Brain microvascular endothelial cell (primary cell): ENCODE measurements at regions not wholly inside any gene's neighbourhood (a gene's known extent, or its start where the extent isn't known, plus 50 kb on each side); places are given as distances from the start of the nearest gene placed in this dataset.

Source experiments
- DNase-seq: peaks from one replicate; pipeline ENCODE4 v3.0.0-alpha.2; 2020
- H3K27ac ChIP-seq: fragments of 250-450 bp; sonication (Bioruptor Pico); 2 replicates; pipeline ENCODE4 v1.5.1; 2020; ENCODE audit warnings: mild to moderate bottlenecking, moderate library complexity
- H3K27me3 ChIP-seq: fragments of 250-450 bp; sonication (Bioruptor Pico); replicated peaks from 2 replicates; pipeline ENCODE4 v1.5.1; 2020; ENCODE audit warnings: mild to moderate bottlenecking
- H3K36me3 ChIP-seq: fragments of 250-450 bp; sonication (Bioruptor Pico); replicated peaks from 2 replicates; pipeline ENCODE4 v1.5.1; 2020; ENCODE audit warnings: mild to moderate bottlenecking
- H3K4me3 ChIP-seq: 2 replicates; pipeline ENCODE4 v1.5.1; 2011; ENCODE audit warnings: low read depth, mild to moderate bottlenecking, control low read depth, low read length, moderate library complexity
- CTCF ChIP-seq: IDR thresholded peaks from 2 replicates; pipeline ENCODE4 v1.5.1; 2011; ENCODE audit warnings: low read depth, mild to moderate bottlenecking, moderate library complexity, low read length, control low read depth, inconsistent platforms; ENCODE audit errors: missing control alignments
- in situ Hi-C: cut with HindIII; loops from 2 replicates; pipeline ENCODE4 v1.10.0; 2017; ENCODE audit warnings: low sequenced_read_pairs, low pct_ligation_motif_present

DNA sequence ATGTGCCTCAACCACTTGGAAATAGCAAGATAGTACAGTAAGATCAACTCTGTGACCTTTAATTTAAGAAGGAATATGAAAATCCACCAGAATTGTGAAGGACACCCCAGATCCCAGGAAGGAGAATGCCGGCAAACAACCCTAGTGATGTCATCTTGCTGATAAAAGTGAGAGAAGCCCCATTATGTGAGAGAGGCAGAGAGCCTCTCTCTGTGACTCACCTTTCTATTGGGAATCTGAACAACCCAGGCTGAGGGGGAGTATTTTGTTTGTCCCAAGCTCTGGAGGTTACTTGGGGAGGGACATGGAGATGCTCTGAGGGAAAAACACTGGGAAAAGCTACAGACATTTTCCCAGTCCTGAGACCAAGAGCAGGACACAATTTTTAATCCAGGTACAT is 188.3 kb upstream of the FERMT1 start:
- H3K36me3 ChIP-seq: no peaks in the 10 kb centered on the region
- no peak overlapping the region for H3K27ac ChIP-seq
- no peak overlapping the region for H3K4me3 ChIP-seq
- DNase-seq: no peak
- no peaks in the 10 kb centered on the region for H3K27me3 ChIP-seq
- TF ChIP-seq CTCF: no peak
- in situ Hi-C loops: no loop called here

- no peak for DNase-seq
- H3K4me3 ChIP-seq: no peak overlapping the region
- in situ Hi-C loops: no loop called here
- TF ChIP-seq CTCF: no peak
- H3K27ac ChIP-seq: no peak overlapping the region
- no peaks in the 10 kb centered on the region for H3K27me3 ChIP-seq
- H3K36me3 ChIP-seq: no peaks in the 10 kb centered on the region
These were observed 182.7 kb upstream of the FERMT1 start for GRCh38 chr20:6305536-6305935.

DNA sequence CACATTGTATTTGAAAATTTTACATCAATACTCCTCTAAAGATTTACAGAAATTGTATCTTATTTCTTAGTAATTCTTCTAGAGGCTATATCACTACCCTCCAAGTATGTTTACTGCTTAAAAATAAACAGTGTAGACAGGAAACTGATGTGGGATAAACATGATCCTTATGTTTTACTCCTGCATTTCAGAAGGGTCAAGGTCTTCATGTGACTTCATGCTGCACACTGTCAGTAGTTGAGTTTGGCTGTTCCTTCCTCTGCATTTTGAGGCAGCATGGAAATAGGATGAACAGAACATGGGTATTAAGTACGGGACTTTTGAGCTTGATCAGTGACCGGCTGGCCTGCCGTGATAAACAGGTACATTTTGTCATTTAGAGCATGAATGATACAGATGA is 179.2 kb upstream of the FERMT1 start:
- in situ Hi-C loops: no loop called here
- no peak for TF ChIP-seq CTCF
- H3K27ac ChIP-seq: no peak overlapping the region
- no peak overlapping the region for H3K4me3 ChIP-seq
- no peaks in the 10 kb centered on the region for H3K27me3 ChIP-seq
- H3K36me3 ChIP-seq: no peaks in the 10 kb centered on the region
- DNase-seq: no peak

GRCh38 chr20:6299456-6299855 is 176.6 kb upstream of the FERMT1 start:
- H3K36me3 ChIP-seq: no peaks in the 10 kb centered on the region
- peak; percentile 31 for DNase-seq
- no peaks in the 10 kb centered on the region for H3K27me3 ChIP-seq
- in situ Hi-C loops: no loop called here
- H3K27ac ChIP-seq: no peak overlapping the region
- no peak overlapping the region for H3K4me3 ChIP-seq
- TF ChIP-seq CTCF: no peak

- H3K27ac ChIP-seq: no peak overlapping the region
- TF ChIP-seq CTCF: no peak
- H3K4me3 ChIP-seq: no peak overlapping the region
- no peaks in the 10 kb centered on the region for H3K27me3 ChIP-seq
- no peaks in the 10 kb centered on the region for H3K36me3 ChIP-seq
- no peak for DNase-seq
- in situ Hi-C loops: no loop called here
These were observed 175.2 kb upstream of the FERMT1 start for GRCh38 chr20:6298049-6298448.

DNA sequence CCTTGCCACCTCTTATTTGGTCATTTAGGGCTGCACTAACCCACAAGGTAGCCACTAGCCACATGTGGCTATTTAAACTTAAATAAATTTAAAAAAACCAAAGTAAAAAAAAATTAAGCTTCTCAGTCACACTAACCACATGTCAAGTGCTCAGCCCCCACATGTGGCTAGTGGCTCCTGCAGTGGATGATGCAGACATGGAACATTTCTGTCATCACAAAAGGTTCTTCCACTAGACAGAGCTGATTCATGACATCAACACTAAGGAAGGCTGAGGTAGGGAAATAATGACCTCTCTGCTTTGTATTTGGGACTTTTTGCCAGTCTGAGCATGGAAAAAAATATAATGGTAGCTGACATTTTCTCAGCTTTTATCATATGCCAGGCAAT is 173.0 kb upstream of the FERMT1 start:
- no peak for TF ChIP-seq CTCF
- Histone ChIP-seq H3K36me3 (no peaks in the 10 kb centered on the region), H3K4me3 (no peak overlapping the region), H3K27ac (no peak overlapping the region), H3K27me3 (no peaks in the 10 kb centered on the region)
- in situ Hi-C loops: no loop called here
- no peak for DNase-seq
